Gastroesophageal sphincter (tissue), 3 donors: ENCODE measurements at regions not wholly inside any gene's neighbourhood (a gene's known extent, or its start where the extent isn't known, plus 50 kb on each side); places are given as distances from the start of the nearest gene placed in this dataset.

Experiments used
- CTCF ChIP-seq, 4 experiments: fragments of 200-600 bp in 2 of 4; fragments of 450-650 bp in 2 of 4; sonication (generic) in 1 of 4; IDR thresholded peaks; one replicate each; pipeline ENCODE4 v1.5.1; 2017 to 2019; ENCODE audit warnings: antibody characterized with exemption in 4 of 4, mild to moderate bottlenecking in 2 of 4, moderate library complexity in 2 of 4
- EP300 ChIP-seq: sonication (generic); formaldehyde crosslinking; IDR thresholded peaks from one replicate; pipeline ENCODE4 v1.6.1; 2017; ENCODE audit warnings: antibody characterized with exemption, mild to moderate bottlenecking
- POLR2A ChIP-seq, 2 donors: fragments of 450-650 bp; IDR thresholded peaks; one replicate each; pipeline ENCODE4 v1.6.1; 2017; ENCODE audit warnings: antibody characterized with exemption in 2 of 2, mild to moderate bottlenecking in 2 of 2, moderate library complexity in 1 of 2
- POLR2AphosphoS5 ChIP-seq: sonication (generic); formaldehyde crosslinking; IDR thresholded peaks from one replicate; pipeline ENCODE4 v1.6.1; 2017; ENCODE audit warnings: antibody characterized with exemption

- no peak for TF ChIP-seq POLR2A (IDR thresholded peaks at IDR 0.05)
- no peak for TF ChIP-seq POLR2AphosphoS5
- TF ChIP-seq CTCF (IDR thresholded peaks at IDR 0.05), result no peak
- no peak for TF ChIP-seq EP300
These were observed 473.6 kb upstream of the CBLB start for GRCh38 chr3:106342386-106342785.
